Esophagus squamous epithelium (tissue), 5 donors: ENCODE measurements at regions not wholly inside any gene's neighbourhood (a gene's known extent, or its start where the extent isn't known, plus 50 kb on each side); places are given as distances from the start of the nearest gene placed in this dataset.

ENCODE experiments used
- DNase-seq: peaks from one replicate; lab custom pipeline; 2025; lab: John Stamatoyannopoulos, UW
- H3K27ac ChIP-seq, 4 donors: fragments of 200-600 bp; sonication (generic); one replicate each; pipeline ENCODE4 v1.5.1; 2016 to 2019; ENCODE audit warnings: mild to moderate bottlenecking in 1 of 4
- H3K27me3 ChIP-seq, 4 donors: fragments of 200-600 bp; sonication (generic); 1 replicate in 3 of 4; 2 replicates in 1 of 4; pipeline versions ENCODE4 v1.5.1 to v1.6.0; 2017 to 2021; ENCODE audit warnings: antibody characterized with exemption in 1 of 4
- H3K36me3 ChIP-seq, 3 donors: fragments of 200-600 bp; sonication (generic); one replicate each; pipeline ENCODE4 v1.5.1; 2016 to 2019
- H3K4me1 ChIP-seq, 3 donors: fragments of 200-600 bp; sonication (generic); one replicate each; pipeline ENCODE4 v1.5.1; 2017 to 2019
- H3K4me3 ChIP-seq, 4 donors: fragments of 200-600 bp; sonication (generic); 1 replicate in 3 of 4; 2 replicates in 1 of 4; pipeline ENCODE4 v1.5.1; 2016 to 2019; ENCODE audit warnings: mild to moderate bottlenecking in 2 of 4, moderate library complexity in 1 of 4
- H3K9me3 ChIP-seq, 3 donors: fragments of 200-600 bp; sonication (generic); one replicate each; pipeline ENCODE4 v1.5.1; 2016 to 2019
- CTCF ChIP-seq, 6 experiments: fragments of 450-650 bp in 4 of 6; fragments of 200-600 bp in 2 of 6; sonication (generic) in 2 of 6; IDR thresholded peaks; one replicate each; pipeline ENCODE4 v1.5.1; 2016 to 2019; ENCODE audit warnings: antibody characterized with exemption in 6 of 6, mild to moderate bottlenecking in 4 of 6, moderate library complexity in 4 of 6
- POLR2A ChIP-seq, 4 donors: fragments of 450-650 bp; IDR thresholded peaks; one replicate each; pipeline ENCODE4 v1.6.1; 2017; ENCODE audit warnings: antibody characterized with exemption in 4 of 4, mild to moderate bottlenecking in 4 of 4, moderate library complexity in 3 of 4
- WGBS, 2 donors: methylation state at CpG; one replicate each; pipeline ENCODE4 v1.1.5; 2018; 5-methylcytosine and 5-hydroxymethylcytosine counted together
- intact Hi-C: fragments of 100-400 bp; cut with DNase I; formaldehyde crosslinking; loops from one replicate; pipeline ENCODE4 v1.15.0; 2022
- donor health status: DM: yes; HTN: yes; CAD: no.

- Histone ChIP-seq H3K27me3 (no peaks in the 10 kb centered on the region), H3K9me3 (peaks cover 0 to 7% (median 0%) of the 10 kb centered on the region in 3 donors), H3K36me3 (no peaks in the 10 kb centered on the region), H3K27ac (no peak overlapping the region), H3K4me1 (no peaks in the 10 kb centered on the region), H3K4me3 (no peak overlapping the region)
- intact Hi-C loops, result no loop called here
- TF ChIP-seq POLR2A (IDR thresholded peaks at IDR 0.05) (no peak), CTCF (IDR thresholded peaks at IDR 0.05) (no peak)
- WGBS, 2 donors, result 33 to 52% methylated on average over 5 of the region's 5 CpGs
- DNase-seq, result no peak
These were observed 117.1 kb upstream of the TENM3 start for GRCh38 chr4:182126096-182126495.

GRCh38 chr4:182126603-182127002, 116.6 kb upstream of the TENM3 start:
- Histone ChIP-seq H3K27me3 (no peaks in the 10 kb centered on the region), H3K4me3 (no peak overlapping the region), H3K27ac (no peak overlapping the region), H3K36me3 (no peaks in the 10 kb centered on the region), H3K4me1 (no peaks in the 10 kb centered on the region), H3K9me3 (peaks cover 0 to 7% (median 0%) of the 10 kb centered on the region in 3 donors)
- 61 to 69% methylated on average over 2 of the region's 2 CpGs for WGBS, 2 donors
- intact Hi-C loops, result no loop called here
- DNase-seq, result no peak
- TF ChIP-seq POLR2A (IDR thresholded peaks at IDR 0.05) (no peak), CTCF (IDR thresholded peaks at IDR 0.05) (no peak)

DNA sequence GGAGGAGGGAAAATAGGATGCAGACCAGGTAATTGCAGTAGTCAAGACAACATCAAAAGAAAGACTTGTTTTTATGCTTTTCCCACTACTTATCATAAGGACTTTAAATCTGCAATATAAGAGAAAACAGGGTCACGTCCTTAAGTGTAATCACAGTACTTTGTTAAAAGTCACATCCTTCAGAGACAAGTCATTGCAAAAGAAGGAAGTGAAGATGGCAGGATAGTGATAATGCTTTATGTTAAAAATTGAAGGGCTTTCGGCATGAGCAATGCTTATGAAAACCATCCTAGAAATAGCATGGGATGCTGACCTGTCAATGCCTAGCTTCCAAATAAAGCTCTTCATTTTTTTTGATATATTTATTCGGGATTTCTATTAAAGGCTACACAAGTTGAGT, 110.2 kb upstream of the TENM3 start:
- peaks cover 0 to 13% (median 0%) of the 10 kb centered on the region in 4 donors for H3K27me3 ChIP-seq
- no peaks in the 10 kb centered on the region for H3K36me3 ChIP-seq
- no peak overlapping the region for H3K4me3 ChIP-seq
- intact Hi-C loops, result no loop called here
- TF ChIP-seq POLR2A (IDR thresholded peaks at IDR 0.05), result no peak
- TF ChIP-seq CTCF (IDR thresholded peaks at IDR 0.05), result no peak
- DNase-seq, result no peak
- no peaks in the 10 kb centered on the region for H3K9me3 ChIP-seq
- H3K4me1 ChIP-seq, result no peaks in the 10 kb centered on the region
- H3K27ac ChIP-seq, result no peak overlapping the region
- WGBS, 2 donors, result 72 to 82% methylated on average over 3 of the region's 3 CpGs

GRCh38 chr4:182134261-182134660, 108.9 kb upstream of the TENM3 start:
- Histone ChIP-seq H3K4me3 (no peak overlapping the region), H3K36me3 (no peaks in the 10 kb centered on the region), H3K27me3 (peaks cover 0 to 26% (median 0%) of the 10 kb centered on the region in 4 donors), H3K27ac (no peak overlapping the region), H3K9me3 (no peaks in the 10 kb centered on the region), H3K4me1 (no peaks in the 10 kb centered on the region)
- intact Hi-C loops, result no loop called here
- no peak for DNase-seq
- TF ChIP-seq POLR2A (IDR thresholded peaks at IDR 0.05), result no peak
- TF ChIP-seq CTCF (IDR thresholded peaks at IDR 0.05), result no peak

DNA sequence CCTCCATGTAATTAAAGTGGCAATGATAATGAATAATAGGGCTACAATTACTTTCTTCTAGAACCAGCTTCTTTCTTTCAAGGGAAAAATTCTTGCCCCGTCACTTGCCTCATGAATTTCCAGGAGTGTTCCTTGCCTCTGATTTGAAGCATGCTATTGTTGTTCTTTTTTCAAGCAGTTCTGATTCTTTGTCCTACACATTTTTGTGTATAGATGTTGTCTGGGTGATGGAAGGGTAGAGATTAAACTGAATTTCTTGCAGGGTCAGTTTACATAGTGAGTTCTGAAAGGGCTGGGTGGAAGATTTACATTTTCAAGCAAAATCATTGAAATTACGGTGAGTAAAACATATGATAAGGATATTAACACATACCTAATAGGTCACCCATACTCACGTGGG, 107.0 kb upstream of the TENM3 start:
- Histone ChIP-seq H3K27ac (no peak overlapping the region), H3K9me3 (no peaks in the 10 kb centered on the region), H3K4me1 (peaks cover 0 to 3% (median 0%) of the 10 kb centered on the region in 3 donors), H3K27me3 (peaks cover 0 to 45% (median 0%) of the 10 kb centered on the region in 4 donors), H3K4me3 (no peak overlapping the region), H3K36me3 (no peaks in the 10 kb centered on the region)
- DNase-seq, result no peak
- intact Hi-C loops, result no loop called here
- 59 to 70% methylated on average over 3 of the region's 3 CpGs for WGBS, 2 donors
- TF ChIP-seq POLR2A (IDR thresholded peaks at IDR 0.05) (no peak), CTCF (IDR thresholded peaks at IDR 0.05) (no peak)
